NCI-H510A (cell line): ENCODE measurements at regions not wholly inside any gene's neighbourhood (a gene's known extent, or its start where the extent isn't known, plus 50 kb on each side); places are given as distances from the start of the nearest gene placed in this dataset.
"Not testable (repeated sequence)": the region's sequence is repeated elsewhere in the genome, so short reads cannot be mapped to it uniquely, and the experiment has no call there.

ENCODE experiments used
- DNase-seq: peaks from one replicate; lab custom pipeline; 2025; lab: John Stamatoyannopoulos, UW

DNA sequence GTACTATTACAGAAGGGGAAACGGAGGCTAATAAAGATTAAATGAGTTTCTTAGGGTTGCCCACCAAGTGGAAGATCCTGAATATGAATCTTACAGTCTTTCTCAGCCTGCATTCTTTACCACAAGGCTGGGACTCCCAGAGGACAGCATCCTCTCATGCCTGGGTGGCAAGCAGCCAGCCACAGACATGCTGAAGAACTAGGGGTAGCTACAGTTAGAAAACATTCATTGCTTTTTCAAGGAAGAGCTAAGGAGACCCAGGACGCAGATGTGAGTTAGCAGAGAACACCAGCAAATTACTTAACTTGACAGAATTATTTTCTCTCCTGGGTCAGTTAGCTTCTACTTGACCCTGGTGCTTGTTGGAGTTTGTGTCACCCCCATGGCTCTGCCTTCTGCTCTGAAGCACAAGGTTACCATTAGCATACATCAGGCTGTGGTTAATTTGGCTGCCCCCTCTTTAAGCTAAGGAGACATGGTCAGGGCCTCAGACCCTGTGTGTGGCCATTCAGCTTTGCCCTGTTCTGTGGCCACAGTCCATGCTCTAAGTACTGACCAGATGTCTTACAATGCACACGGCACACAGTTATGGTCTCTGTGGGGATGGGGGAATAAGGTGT lies 132.3 kb upstream of the TNP1 start:
- DNase-seq: no peak

DNA sequence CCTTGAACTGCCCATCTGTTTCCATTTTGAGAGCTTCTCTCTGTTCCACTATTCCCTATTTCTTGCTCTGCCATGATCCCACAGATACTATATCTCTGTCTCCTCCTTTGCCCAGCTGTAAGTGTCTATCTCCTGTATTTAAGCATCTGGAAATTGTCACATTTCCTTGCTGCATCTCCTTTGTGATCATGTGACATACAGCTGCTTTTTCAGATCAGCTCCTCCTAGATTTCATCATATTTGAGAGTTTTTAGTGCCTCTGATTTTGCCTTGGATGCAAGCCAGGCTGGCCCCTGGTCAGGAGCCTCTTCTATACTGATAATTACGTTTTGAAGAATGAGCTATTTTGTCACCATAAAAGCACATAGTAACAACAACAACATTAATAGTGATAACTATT lies 131.7 kb upstream of the TNP1 start:
- no peak for DNase-seq

DNA sequence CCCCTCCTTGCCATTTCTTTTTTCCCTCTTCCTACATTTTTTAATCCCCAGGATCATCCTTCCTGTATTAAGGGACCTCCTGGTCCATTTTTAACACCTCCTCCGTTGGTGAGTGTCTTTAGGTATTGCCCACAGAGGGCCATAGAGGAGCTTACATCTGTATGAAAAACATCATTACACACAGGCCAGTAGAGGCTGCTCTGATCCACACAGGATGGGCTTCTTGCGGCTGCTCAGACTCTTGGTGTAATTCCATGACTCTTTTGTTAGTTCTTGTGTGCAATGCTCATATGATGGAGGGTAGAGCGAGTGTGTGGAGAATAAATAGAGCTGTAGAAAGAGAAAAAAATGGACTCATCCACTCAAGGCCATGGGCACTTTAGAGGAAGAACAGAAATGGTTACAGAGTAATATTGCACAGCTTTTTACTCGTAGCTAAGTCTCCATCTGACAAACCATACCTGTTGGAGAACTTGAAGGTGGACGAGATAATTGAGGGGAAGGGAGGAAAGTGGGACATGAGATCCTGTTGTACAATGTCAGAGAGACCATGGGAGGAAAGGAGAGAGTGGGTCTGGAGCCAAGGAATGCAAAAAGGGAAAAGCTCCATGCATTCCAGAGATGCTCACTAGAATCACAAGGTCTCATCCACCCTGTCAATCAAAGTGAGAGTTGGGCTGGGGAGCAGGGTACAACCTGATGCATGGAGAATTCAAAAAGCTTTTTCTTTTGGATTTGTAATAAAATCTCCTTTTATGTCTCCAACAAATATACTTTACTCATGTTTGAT lies 129.7 kb upstream of the TNP1 start:
- DNase-seq: no peak

DNA sequence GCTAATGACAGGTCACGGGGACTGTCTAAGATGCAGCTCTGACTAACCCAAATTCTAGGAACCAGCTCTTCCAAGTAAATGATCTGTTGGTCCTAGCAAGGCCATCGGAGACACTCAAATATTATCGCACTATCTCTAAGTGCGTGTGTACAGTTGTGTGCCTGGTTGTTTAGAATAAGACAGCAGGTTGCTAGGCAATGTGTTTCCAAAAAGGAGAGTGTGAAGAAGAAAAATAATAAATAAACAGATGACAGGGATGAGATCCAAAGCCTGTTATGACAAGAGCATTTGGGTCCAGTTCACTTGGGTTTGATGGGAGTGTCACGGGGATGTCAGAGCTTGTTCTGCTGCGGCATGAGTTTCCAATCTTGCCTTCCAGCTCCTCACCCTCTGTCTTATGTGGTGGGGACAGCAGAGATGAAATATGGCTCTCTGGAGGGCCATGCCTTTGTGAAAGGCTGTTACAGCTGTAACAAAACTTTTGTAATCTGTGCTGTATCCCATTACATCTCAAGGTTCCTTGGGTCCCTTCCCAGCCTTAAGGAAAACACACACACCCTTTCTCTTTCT lies 127.5 kb upstream of the TNP1 start:
- no peak for DNase-seq

DNA sequence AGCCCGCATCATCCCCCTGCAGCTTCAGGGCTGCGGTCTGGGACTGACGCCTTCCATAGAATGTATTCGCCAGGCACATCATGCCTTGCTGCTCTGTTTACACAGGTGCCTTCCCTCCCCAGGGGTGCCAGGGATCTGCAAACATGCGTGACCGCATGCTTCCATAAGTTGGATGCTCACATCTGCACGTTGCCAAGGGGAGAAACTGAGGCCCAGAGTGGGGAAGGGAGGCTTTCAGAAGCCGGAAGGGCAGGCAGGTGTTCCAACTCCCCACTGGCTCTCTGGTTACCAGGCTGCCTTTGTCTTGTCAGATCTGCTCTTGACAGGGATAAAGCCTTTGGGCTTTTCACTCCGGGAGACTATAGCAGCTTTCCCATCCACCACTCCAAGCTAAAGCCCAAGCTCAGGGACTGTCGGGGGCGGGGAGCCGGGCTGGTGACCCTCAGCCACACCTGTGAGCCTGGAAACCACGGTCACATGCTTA lies 125.8 kb upstream of the TNP1 start:
- DNase-seq: peak; percentile 98

DNA sequence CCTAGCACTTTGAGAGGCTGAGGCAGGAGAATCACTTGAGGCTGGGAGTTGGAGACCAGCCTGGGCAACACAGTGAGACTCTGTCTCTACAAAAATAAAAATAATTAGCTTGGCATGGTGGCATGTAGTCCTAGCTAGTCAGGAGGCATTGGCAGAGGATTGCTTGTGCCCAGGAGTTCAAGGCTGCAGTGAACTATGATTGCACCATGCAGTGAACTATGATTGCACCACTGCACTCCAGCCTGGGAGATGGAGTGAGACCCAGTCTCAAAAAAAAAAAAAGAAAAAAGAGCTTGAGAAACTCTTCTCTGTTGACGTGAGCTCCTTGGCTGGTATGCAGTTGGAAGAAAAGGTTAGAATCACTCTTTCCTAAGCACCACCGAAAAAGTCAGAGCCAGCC lies 125.1 kb upstream of the TNP1 start:
- DNase-seq: no peak

DNA sequence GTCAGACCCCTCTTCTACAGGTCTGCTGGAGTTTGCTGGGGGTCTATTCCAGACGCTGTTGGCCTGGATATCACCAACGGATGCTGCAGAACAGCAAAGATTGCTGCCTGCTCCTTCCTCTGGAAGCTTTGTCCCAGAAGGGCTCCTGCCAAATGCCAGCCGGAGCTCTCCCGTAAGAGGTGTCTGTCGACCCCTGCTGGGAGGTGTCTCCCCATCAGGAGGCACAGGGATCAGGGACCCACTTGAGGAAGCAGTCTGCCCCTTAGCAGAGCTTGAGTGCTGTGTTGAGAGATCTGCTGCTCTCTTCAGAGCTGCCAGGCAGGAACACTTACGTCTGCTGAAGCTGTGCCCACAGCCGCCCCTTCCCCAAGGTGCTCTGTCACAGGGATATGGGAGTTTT lies 122.1 kb upstream of the TNP1 start:
- DNase-seq: not testable (repeated sequence)

DNA sequence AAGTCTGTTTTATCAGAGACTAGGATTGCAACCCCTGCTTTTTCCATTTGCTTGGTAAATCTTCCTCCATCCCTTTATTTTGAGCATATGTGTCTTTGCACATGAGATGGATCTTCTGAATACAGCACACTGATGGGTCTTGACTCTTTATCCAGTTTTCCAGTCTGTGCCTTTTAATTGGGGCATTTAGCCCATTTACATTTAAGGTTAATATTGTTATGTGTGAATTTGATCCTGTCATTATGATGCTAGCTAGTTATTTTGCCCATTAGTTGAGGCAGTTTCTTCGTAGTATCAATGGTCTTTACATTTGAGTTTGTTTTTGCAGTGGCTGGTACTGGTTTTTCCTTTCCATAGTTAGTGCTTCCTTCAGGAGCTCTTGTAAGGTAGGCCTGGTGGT lies 120.6 kb upstream of the TNP1 start:
- DNase-seq: not testable (repeated sequence)

DNA sequence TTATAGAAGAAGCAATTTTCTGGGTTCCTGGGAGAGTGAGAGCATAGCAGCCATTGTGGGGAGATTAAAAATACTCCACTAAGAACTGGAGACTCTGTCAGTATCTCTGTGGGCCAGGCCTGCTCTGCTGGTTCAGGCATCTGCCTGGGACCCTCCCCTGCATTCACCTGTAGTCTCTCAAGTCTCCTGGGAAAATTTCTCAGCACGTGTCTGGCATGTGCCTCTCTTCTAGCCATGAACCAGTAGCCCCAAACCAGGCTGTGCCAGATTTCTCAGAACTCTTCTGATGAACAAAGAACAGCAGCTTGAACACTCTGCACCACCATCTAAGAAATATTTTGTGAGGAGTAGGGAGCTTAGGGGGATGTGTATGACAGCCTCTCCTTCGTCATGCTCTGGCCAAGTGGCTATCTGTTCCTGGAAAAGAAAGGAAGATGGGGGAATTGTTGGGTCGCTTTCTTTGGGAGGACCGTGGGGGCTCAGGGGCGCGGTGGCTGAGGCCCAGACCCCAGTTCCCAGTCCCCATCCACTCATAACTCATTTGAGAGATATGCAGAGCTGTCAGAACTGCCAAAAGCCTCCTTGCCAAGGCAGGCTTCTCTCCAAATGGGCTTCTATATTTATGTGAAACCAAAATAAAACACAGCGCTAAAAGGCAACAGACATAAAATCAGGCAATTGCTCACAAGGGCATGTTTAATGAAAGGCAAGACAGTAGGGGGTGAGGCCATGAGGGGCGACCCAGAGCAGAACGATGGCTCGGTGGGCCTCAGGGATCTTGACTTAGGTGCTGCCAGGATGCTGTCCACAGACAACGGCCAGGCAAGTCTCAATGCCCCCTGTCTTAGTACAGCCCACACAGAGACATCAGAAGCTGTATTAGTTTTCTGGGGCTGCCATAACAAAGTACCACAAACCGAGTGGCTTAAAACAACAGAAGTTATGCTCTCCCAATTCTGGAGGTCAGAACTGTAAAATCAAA lies 114.7 kb upstream of the TNP1 start:
- DNase-seq: no peak

DNA sequence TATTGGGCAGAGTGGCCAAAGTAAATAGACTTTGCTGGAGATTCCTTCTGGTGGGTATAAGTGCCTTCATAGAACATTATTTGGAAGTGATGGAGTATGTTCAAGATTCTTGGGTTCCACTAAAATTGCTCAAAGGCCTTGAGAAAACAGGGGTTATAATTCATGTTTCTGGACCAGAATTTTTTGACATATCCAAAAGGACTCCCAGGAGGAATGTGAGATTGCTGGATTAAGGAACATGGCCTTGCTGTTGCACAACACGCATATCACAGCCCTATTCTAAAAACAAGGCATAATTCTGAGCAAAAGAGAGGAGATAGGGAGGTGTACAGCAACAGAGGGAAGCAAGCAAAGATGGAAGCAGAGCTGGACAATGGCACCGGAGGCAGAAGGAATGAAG lies 111.7 kb upstream of the TNP1 start:
- no peak for DNase-seq

DNA sequence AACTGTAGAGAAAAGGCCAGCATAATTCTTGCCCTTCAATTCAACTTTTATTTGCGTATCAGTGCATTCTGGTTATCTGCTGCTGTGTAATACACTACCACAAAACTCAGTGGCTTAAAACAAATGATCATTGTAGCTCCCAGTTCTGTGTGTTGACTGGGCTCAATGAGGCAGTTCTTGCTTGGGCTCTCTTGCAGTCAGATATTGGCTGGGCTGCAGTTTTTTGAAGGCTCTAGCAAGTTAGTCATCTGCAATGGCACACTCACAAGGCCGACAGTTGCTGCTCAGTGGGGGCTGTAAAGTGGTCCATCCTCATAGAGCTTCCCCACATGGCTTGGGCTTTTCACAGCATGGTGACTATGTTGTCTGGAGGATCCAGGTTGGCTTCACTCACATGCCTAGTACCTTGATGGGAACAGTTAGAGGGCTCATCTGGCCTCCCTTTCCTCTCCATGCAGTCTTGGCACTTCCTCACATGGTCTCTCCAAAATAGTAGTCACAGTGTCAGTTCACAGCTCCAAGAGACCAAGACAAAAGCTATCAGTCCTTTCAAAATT lies 110.6 kb upstream of the TNP1 start:
- DNase-seq: no peak

DNA sequence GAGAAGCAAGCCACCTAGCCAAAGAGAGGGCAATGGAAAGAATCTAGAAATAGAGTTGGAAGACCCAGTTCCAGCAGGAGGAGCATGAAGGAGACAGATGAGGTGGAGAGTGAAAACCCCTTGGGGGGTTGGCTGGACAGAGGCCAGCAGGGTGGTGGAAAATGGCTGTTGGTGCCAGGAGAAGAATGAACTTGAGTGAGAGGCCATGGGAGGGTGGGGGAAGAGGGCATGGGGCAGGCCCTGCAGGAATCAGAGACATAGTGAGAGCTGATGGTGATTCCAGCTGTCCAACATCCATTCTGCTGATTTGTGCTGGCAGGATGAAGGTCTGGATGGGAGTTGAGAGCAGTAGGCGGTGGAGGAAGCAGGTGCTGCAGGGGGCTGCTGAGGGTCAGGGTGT lies 108.0 kb upstream of the TNP1 start:
- no peak for DNase-seq

DNA sequence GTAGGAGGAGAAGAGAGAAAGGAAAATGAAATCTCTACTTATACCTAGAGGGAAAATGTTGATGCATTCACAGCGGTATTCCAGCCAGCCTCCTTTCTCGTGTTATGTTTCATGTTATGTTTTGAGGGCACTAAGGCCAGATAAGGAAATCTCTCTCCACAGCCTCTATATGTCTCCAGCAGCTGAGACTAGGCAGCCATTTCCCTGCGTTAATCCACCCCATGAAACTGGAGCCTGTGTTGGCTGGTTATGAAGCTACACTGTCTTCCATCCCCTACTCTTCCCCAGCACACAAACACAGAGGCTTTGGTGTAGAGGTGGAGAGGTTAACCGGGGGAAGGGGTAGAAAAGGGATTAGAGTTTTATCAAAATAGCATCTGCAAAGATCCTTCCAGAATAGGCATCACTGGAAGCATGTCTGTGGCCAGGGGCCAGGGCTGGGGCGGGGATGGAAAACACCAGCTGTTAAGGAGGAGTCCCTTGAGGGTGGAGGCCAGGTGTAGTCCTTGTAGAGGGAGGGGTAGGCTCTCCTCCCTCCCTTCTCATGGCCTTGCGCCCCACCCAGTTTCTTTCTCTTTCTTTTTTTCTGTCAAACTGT lies 100.9 kb upstream of the TNP1 start:
- no peak for DNase-seq

DNA sequence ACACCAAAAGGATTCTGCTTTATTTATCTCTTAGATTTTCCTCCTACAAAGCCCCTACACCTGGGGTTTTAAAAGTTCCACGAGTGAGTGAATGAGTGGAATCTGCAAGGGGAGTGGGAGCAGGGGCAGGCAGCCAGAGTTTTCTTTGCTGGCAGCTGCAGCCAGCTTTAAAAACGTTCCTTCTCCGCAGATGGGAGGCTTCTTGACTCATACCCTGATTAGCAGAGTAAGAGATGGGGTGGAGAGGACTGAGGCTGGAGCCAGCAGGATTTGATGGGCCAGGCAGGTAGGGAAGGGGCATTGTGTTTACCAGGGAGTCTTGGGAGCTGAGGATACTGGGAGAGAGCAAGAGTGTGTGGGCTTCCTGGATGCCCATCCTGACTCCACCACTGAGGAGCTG lies 99.6 kb upstream of the TNP1 start:
- no peak for DNase-seq

DNA sequence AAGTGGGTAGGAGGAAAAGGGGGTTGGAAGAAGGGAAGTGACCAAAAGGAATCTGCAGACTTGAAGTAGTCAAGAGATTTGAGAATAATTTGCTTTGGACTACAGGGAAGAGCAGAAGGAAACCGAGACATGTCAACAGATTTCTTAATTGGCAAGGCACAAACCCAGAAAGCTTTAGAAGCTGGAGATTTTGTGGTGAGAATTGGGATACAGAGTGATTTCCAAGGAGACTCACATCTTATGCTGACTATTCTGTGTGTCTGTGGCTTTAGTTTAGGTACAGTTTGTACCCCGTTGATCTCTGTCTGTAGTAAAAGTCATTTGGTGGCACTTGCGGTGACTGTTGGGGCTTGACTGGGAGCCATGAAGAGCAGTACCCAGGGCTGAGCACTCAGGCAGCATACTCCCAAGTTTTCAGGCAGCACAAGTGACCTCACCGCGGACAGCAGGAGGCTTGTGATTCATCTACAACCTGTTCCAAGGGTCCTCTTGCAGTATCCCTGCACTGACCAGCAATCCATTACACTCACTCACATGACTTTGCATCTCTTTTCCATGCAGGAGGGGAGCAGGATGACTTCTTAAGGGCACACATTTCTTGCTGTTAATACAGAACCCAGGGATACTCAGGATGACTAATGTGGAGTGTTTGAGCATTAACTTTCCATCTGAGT lies 97.1 kb upstream of the TNP1 start:
- DNase-seq: no peak

DNA sequence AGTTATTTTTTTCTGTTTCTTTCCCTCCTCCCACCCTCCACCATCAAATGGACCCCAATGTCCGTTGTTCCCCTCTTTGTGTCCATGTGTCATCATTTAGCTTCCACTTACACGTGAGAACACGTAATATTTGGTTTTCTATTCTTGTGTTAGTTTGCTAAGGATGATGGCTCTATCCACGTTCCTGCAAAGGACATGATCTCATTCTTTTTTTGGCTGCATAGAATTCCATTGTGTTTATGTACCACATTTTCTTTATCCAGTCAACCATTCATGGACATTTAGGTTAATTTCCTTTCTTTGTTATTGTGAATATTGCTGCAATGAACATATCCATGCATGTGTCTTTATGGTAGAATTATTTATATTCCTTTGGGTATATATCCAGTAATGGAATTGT lies 91.3 kb upstream of the TNP1 start:
- no peak for DNase-seq

DNA sequence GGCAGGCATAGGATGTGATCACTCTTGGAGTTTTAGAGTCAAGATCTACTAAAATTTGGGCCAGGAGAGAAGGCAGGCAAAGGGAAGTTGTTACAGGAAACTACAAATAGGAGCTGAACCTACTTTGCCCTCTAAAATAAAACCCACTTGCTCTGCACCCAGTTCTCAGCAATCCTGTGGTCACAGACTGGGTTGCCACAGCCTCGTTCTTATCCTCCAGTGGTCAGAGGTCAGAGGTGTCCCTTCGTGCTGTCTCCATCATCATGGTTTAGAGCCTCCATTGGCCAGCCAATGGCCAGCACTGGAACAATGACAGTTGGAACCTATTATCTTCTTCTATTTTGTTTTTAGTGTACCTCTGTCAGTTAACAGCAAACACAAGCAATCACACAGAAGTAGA lies 90.7 kb upstream of the TNP1 start:
- DNase-seq: no peak

DNA sequence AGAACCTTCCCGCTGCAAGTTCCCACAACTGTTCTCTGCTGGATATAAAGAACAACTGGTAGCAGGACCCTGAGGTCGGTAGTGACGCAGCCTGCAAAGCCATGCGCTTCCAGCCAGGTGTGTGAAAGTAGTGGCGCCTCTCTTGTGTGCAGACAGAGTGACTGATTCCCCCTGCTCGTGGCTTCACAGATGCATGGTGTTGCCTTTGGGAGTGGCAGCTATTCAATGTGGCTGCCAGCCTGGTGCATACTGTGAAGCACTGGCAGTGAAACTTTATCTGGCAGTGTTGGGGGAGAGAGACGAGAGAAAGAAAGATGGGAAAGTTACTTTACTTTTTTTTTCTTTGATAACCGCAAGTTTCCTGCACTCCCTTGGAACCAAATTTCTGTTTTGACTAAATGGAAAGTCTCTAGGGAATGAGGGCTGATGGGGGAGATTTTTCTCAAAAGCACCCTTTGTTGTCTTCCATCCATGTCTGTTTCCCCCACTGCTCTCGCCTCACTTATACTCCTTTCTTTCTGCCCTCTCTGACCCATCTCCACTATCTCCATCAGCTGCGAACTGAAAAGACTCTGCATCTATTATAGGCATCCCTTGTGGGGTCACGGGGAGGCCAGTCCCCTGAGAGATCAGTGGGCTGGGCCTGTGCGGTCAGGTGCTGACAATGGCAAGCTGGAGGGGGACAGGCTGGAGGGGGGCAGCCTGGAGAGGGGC lies 90.0 kb upstream of the TNP1 start:
- no peak for DNase-seq

DNA sequence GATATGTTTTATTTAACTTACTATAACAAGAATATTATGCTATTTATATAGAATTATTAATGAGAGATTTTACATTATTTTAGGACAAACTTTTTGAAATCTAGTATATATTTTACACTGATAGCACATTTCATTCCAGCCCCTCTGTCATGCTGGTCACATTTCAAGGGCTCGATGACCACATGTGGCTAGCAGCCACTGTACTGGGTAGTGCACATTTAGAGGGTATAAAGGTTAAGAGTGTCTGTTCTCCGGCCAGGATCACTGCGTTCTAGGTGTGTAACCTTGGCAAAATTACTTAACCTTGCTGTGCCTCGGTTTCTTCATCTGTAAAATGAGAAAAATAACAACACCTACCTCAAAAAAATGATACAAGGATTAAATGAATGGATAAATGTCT lies 87.2 kb upstream of the TNP1 start:
- DNase-seq: no peak

DNA sequence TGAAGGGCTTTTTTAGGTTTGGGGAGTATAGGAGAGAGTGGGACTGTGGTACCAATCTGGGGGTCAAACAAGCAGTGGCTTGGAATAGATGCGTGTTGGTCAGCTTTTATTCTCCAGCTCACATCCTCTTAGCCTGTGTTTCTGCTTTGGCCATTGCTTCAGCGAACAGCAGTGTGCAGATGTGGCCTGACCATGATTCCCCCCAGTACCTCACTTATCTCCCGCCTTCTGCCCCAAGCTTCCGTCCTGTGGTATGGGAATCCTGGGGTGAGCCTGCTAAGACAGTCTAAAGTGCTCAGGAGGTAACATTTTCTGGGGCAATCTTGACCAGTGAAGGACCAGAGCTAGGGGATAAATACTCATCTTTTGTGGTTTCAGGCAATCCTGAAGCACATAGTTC lies 84.9 kb upstream of the TNP1 start:
- no peak for DNase-seq
